KMS-11 (cell line): ENCODE measurements at regions not wholly inside any gene's neighbourhood (a gene's known extent, or its start where the extent isn't known, plus 50 kb on each side); places are given as distances from the start of the nearest gene placed in this dataset.

Source experiments
- H2AFZ ChIP-seq: fragments of 200-600 bp; sonication (generic); 2 replicates; pipeline ENCODE4 v1.6.1; 2016; ENCODE audit warnings: antibody characterized with exemption, mixed run types, low read depth
- H3K27ac ChIP-seq: fragments of 200-600 bp; sonication (generic); 2 replicates; pipeline ENCODE4 v1.6.1; 2016; ENCODE audit warnings: mild to moderate bottlenecking, mixed run types
- H3K27me3 ChIP-seq: fragments of 200-600 bp; sonication (generic); 2 replicates; pipeline ENCODE4 v1.6.1; 2017; ENCODE audit warnings: mild to moderate bottlenecking, low read depth, mixed run types, moderate library complexity; ENCODE audit not compliant: insufficient read depth
- H3K36me3 ChIP-seq: fragments of 200-600 bp; sonication (generic); 2 replicates; pipeline ENCODE4 v1.6.1; 2017; ENCODE audit warnings: mild to moderate bottlenecking, mixed run types; ENCODE audit not compliant: insufficient read depth
- H3K4me1 ChIP-seq: fragments of 200-600 bp; sonication (generic); 2 replicates; pipeline ENCODE4 v1.6.1; 2016; ENCODE audit warnings: mild to moderate bottlenecking, low read depth, mixed run types; ENCODE audit not compliant: poor library complexity, severe bottlenecking
- H3K4me2 ChIP-seq: fragments of 200-600 bp; sonication (generic); 2 replicates; pipeline ENCODE4 v1.7.0; 2016; ENCODE audit warnings: mild to moderate bottlenecking, mixed run types
- H3K4me3 ChIP-seq: fragments of 200-600 bp; sonication (generic); IDR thresholded peaks from 2 replicates; pipeline ENCODE4 v1.6.1; 2017; ENCODE audit warnings: low read depth, low read length, mixed read lengths; ENCODE audit not compliant: insufficient read depth
- H3K79me2 ChIP-seq: fragments of 200-600 bp; sonication (generic); 2 replicates; pipeline ENCODE4 v1.6.1; 2016; ENCODE audit warnings: low read depth, mixed run types; ENCODE audit not compliant: insufficient read depth
- H3K9ac ChIP-seq: fragments of 200-600 bp; sonication (generic); 2 replicates; pipeline ENCODE4 v1.6.1; 2016; ENCODE audit warnings: mild to moderate bottlenecking, mixed run types
- H4K20me1 ChIP-seq: fragments of 200-600 bp; sonication (generic); 2 replicates; pipeline ENCODE4 v1.6.1; 2016; ENCODE audit warnings: mild to moderate bottlenecking, mixed run types; ENCODE audit not compliant: insufficient read depth
- CTCF ChIP-seq: fragments of 200-600 bp; sonication (generic); conservative IDR thresholded peaks from 2 replicates; pipeline ENCODE4 v1.6.1; 2017; ENCODE audit warnings: low read depth, mild to moderate bottlenecking, antibody characterized with exemption, low read length, moderate library complexity, mixed read lengths

DNA sequence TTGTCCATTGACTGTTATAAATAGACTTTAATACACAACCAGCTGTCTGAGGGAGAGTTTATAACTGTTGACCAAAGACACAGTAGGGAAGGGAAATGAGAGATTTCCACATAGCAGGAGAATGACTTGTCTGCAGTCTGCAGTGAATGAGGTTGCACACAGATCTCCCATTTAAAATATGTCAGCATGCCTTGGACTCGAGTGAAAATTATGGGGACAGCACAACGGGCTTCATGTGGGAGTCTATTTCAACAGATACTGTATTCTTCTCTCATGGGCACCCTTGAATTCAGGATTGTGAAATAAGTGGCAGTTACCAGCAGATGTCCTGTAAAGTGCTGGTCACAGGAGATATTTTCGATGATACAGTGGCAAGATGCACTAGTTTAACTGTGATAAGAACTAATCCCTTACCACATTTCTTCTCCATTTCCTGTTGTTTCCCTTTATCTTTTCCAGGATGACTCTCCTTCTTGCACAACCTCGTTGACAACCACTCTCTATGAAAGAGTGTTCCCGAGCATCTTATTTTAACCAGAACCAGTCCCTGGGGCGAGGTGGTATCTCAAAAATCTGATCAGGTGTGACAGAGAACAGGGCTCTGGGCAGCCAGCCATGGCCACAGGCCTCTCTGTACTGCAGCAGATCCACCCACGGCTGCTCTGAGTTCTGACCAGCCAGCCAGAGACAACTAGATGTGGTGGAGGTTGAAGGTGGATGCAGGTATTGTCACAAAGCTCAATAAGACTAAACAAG is 51.5 kb upstream of the MAP3K1 start:
- no peak for TF ChIP-seq CTCF
- H3K4me1 ChIP-seq, result peaks cover 12% of the 10 kb centered on the region
- no peaks in the 10 kb centered on the region for H3K36me3 ChIP-seq
- no peak overlapping the region for H3K4me3 ChIP-seq
- H3K79me2 ChIP-seq, result no peaks in the 10 kb centered on the region
- no peak overlapping the region for H3K27ac ChIP-seq
- no peak overlapping the region for H3K4me2 ChIP-seq
- H4K20me1 ChIP-seq, result no peaks in the 10 kb centered on the region
- H3K9ac ChIP-seq, result no peak overlapping the region
- H2AFZ ChIP-seq, result no peak overlapping the region
- H3K27me3 ChIP-seq, result no peaks in the 10 kb centered on the region

DNA sequence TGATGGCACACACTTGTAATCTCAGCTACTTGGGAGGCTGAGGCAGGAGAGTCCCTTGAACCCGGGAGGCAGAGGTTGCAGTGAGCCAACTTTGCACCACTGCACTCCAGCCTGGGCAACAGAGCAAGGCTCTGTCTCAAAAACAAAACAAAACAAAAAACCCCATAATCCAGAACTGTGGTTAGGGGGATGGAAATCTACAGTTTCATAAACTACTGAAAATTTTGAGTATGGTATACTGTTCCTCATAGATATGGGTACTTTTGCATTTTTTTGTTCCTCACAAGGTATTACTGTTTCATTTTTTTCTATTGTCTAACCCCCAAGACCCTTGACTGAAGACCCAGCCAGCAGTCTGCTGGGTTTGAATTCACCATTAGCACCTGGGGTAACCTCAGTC is 52.2 kb upstream of the MAP3K1 start:
- Histone ChIP-seq H3K36me3 (no peaks in the 10 kb centered on the region), H3K79me2 (no peaks in the 10 kb centered on the region), H4K20me1 (no peaks in the 10 kb centered on the region), H3K27me3 (no peaks in the 10 kb centered on the region), H3K4me1 (peaks cover 12% of the 10 kb centered on the region), H3K4me3 (no peak overlapping the region), H3K4me2 (no peak overlapping the region; the same call in 1 of the 2 replicates), H2AFZ (no peak overlapping the region), H3K27ac (no peak overlapping the region), H3K9ac (no peak overlapping the region)
- no peak for TF ChIP-seq CTCF

DNA sequence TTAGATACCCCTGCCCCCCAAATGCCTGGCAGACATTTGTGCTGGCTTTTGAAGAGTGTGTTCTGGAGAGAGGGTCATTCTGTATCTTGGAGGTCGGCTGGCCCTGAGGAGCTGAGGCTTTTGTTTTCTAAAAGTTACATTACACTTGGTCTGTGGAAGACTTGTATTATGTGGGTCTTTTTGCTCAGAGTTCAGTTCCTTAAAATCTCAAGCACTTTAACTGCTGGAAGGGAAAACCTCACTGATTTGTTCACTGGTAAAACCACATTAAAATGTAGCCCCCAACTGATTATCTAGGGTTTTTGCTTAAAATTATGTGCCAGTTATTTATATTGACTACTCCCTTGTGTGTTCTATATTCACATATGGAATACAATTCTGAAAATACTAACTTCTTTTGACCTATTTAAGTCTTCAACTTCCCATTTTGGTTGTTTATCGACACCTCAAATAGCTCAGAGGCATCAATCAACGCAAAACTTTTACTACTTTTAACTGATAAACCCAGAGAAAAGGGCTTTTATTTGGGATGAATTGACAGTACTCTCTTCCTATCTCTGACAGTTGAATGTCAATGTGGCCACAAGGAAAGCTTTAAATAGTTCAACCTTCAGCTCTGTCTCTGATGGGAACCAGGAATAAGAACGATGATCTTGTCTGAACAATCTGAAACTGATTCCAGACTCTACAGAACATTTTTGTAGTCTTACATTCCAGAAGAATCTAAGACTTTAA is 54.0 kb upstream of the MAP3K1 start:
- H3K9ac ChIP-seq, result no peak overlapping the region
- H3K4me1 ChIP-seq, result peaks cover 12% of the 10 kb centered on the region
- no peaks in the 10 kb centered on the region for H3K27me3 ChIP-seq
- TF ChIP-seq CTCF, result no peak
- no peaks in the 10 kb centered on the region for H3K79me2 ChIP-seq
- H4K20me1 ChIP-seq, result no peaks in the 10 kb centered on the region
- no peak overlapping the region for H3K4me2 ChIP-seq
- no peak overlapping the region for H3K27ac ChIP-seq
- H3K36me3 ChIP-seq, result no peaks in the 10 kb centered on the region
- no peak overlapping the region for H2AFZ ChIP-seq
- H3K4me3 ChIP-seq, result no peak overlapping the region

DNA sequence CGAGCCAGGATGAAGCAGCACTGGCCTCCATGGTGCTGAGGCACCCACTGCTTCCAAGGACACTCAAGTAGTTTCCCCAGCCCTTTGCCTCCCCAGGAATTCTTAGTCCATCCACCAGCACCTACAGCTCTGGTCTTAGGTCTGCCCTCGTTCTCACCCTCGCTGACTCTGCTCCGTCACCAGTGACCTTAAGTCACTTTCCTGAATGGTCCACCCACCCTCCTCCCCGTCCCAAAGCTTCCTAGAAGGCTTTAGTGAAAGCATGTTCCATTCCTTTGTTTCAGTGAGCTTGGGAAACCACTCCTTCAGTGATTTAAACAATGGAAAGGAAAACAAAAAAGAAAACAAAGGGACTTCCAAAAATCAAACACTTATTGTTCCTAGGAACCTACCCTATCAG is 54.6 kb upstream of the MAP3K1 start:
- Histone ChIP-seq H3K9ac (no peak overlapping the region), H3K36me3 (no peaks in the 10 kb centered on the region), H3K4me1 (peaks cover 12% of the 10 kb centered on the region), H3K79me2 (no peaks in the 10 kb centered on the region), H4K20me1 (no peaks in the 10 kb centered on the region), H3K4me2 (no peak overlapping the region), H3K27me3 (no peaks in the 10 kb centered on the region), H3K27ac (no peak overlapping the region), H3K4me3 (no peak overlapping the region), H2AFZ (no peak overlapping the region)
- TF ChIP-seq CTCF, result no peak
